IMR-90 (cell line): ENCODE measurements at regions not wholly inside any gene's neighbourhood (a gene's known extent, or its start where the extent isn't known, plus 50 kb on each side); places are given as distances from the start of the nearest gene placed in this dataset.

Experiments used
- ATAC-seq: fragments of 200-7000 bp; cut with Tn5 transposase; 2 replicates; pipeline ENCODE4 v1.9.1; 2020; ENCODE audit warnings: low read depth, mild to moderate bottlenecking, moderate library complexity
- BruUV-seq: library from RNA; stranded (reverse); fragments of 400-500 nt; replicated peaks from 2 replicates; lab custom pipeline; 2021; lab: Mats Ljungman, UMichigan
- CTCF ChIA-PET: fragments of 300-600 bp; formaldehyde crosslinking; extraction: SDS; loops from one replicate; lab custom pipeline; 2021; ENCODE audit warnings: antibody characterized with exemption; lab: Yijun Ruan, JAX
- POLR2A ChIA-PET: fragments of 300-600 bp; sonication (Branson Sonifier 250); formaldehyde crosslinking; loops from one replicate; lab custom pipeline; 2022; ENCODE audit warnings: antibody characterized with exemption; ENCODE audit not compliant: unreplicated experiment; lab: Charles Lee
- DNase-seq: peaks from one replicate; pipeline ENCODE4 v3.0.0; 2013
- H2AFZ ChIP-seq: replicated peaks from 2 replicates; pipeline ENCODE3; 2013; ENCODE audit warnings: low read length, mild to moderate bottlenecking; ENCODE audit not compliant: poor library complexity
- H2AK5ac ChIP-seq: 2 replicates; pipeline ENCODE4 v1.6.1; 2013; ENCODE audit warnings: low read depth, low read length, inconsistent platforms
- H2AK9ac ChIP-seq: replicated peaks from 2 replicates; pipeline ENCODE3; 2013; ENCODE audit warnings: mild to moderate bottlenecking, low read depth, low read length, moderate library complexity; ENCODE audit not compliant: poor library complexity
- H2BK120ac ChIP-seq: 2 replicates; pipeline ENCODE4 v1.6.1; 2013; ENCODE audit warnings: low read depth, low read length, inconsistent platforms
- H2BK15ac ChIP-seq: 3 replicates; pipeline ENCODE4 v1.6.1; 2013; ENCODE audit warnings: low read depth, low read length, inconsistent platforms
- H2BK20ac ChIP-seq: 2 replicates; pipeline ENCODE4 v1.6.1; 2013; ENCODE audit warnings: low read depth, mild to moderate bottlenecking, inconsistent platforms, low read length, moderate library complexity
- H2BK5ac ChIP-seq: 2 replicates; pipeline ENCODE4 v1.6.1; 2013; ENCODE audit warnings: mild to moderate bottlenecking, low read depth, low read length, inconsistent platforms; ENCODE audit not compliant: poor library complexity, severe bottlenecking
- H3K14ac ChIP-seq: replicated peaks from 2 replicates; pipeline ENCODE4 v1.6.1; 2013; ENCODE audit warnings: low read depth, low read length, inconsistent platforms
- H3K18ac ChIP-seq: 2 replicates; pipeline ENCODE4 v1.6.1; 2013; ENCODE audit warnings: low read depth, low read length, control low read depth
- H3K23ac ChIP-seq: 2 replicates; pipeline ENCODE4 v1.6.1; 2013; ENCODE audit warnings: low read depth, low read length, inconsistent platforms
- H3K27ac ChIP-seq: 2 replicates; pipeline ENCODE4 v1.5.1; 2013; ENCODE audit warnings: mild to moderate bottlenecking, control low read depth, low read length; ENCODE audit not compliant: insufficient read depth
- H3K27me3 ChIP-seq: 2 replicates; pipeline ENCODE4 v1.6.1; 2013; ENCODE audit warnings: low read length; ENCODE audit not compliant: control insufficient read depth, insufficient read depth
- H3K36me3 ChIP-seq: 2 replicates; pipeline ENCODE4 v1.6.1; 2013; ENCODE audit warnings: low read length, mixed read lengths; ENCODE audit not compliant: control insufficient read depth, insufficient read depth
- H3K4ac ChIP-seq: 2 replicates; pipeline ENCODE4 v1.6.1; 2013; ENCODE audit warnings: low read depth, low read length, inconsistent platforms
- H3K4me1 ChIP-seq: 2 replicates; pipeline ENCODE4 v1.6.1; 2013; ENCODE audit warnings: low read length, mixed read lengths; ENCODE audit not compliant: control insufficient read depth, insufficient read depth
- H3K4me2 ChIP-seq: 2 replicates; pipeline ENCODE4 v1.6.1; 2013; ENCODE audit warnings: low read depth, mild to moderate bottlenecking, control low read depth, low read length, moderate library complexity
- H3K4me3 ChIP-seq: 2 replicates; pipeline ENCODE4 v1.5.1; 2013; ENCODE audit warnings: low read depth, mild to moderate bottlenecking, control low read depth, low read length, moderate library complexity; ENCODE audit not compliant: insufficient read depth
- H3K56ac ChIP-seq: 2 replicates; pipeline ENCODE4 v1.6.1; 2013; ENCODE audit warnings: low read length, inconsistent platforms; ENCODE audit not compliant: insufficient read depth; ENCODE audit errors: extremely low read depth
- H3K79me1 ChIP-seq, 2 experiments: 2 replicates each; pipeline ENCODE4 v1.6.1; 2013; ENCODE audit warnings: low read length in 2 of 2, inconsistent platforms in 1 of 2, low read depth in 1 of 2
- H3K9ac ChIP-seq: 2 replicates; pipeline ENCODE4 v1.6.1; 2013; ENCODE audit warnings: low read depth, low read length, control low read depth
- H3K9me1 ChIP-seq: 2 replicates; pipeline ENCODE4 v1.6.1; 2013; ENCODE audit warnings: low read length, inconsistent platforms; ENCODE audit not compliant: insufficient read depth
- H3K9me3 ChIP-seq: 2 replicates; pipeline ENCODE4 v1.6.1; 2013; ENCODE audit warnings: low read length; ENCODE audit not compliant: control insufficient read depth, insufficient read depth
- H4K20me1 ChIP-seq: 2 replicates; pipeline ENCODE4 v1.6.1; 2013; ENCODE audit warnings: low read length, inconsistent platforms; ENCODE audit not compliant: insufficient read depth
- H4K5ac ChIP-seq: 2 replicates; pipeline ENCODE4 v1.6.1; 2013; ENCODE audit warnings: mild to moderate bottlenecking, low read depth, low read length, control low read depth
- H4K8ac ChIP-seq, 2 experiments: 2 replicates each; pipeline ENCODE4 v1.6.1; 2013; ENCODE audit warnings: low read depth in 2 of 2, low read length in 2 of 2, control low read depth in 1 of 2, inconsistent platforms in 1 of 2
- H4K91ac ChIP-seq: 2 replicates; pipeline ENCODE4 v1.6.1; 2013; ENCODE audit warnings: low read depth, low read length, inconsistent platforms; ENCODE audit not compliant: insufficient read depth
- BHLHE40 ChIP-seq: fragments of 150-350 bp; IDR thresholded peaks from 2 replicates; pipeline ENCODE4 v1.6.1; 2016; ENCODE audit warnings: mild to moderate bottlenecking, low read depth, low read length
- CEBPB ChIP-seq: IDR thresholded peaks from 2 replicates; pipeline ENCODE4 v1.6.1; 2012; ENCODE audit warnings: low read depth, low read length, improper control_type of control experiment
- CTCF ChIP-seq: conservative IDR thresholded peaks from 2 replicates; pipeline ENCODE4 v1.5.1; 2012; ENCODE audit warnings: mild to moderate bottlenecking, low read depth, low read length, improper control_type of control experiment
- FOS ChIP-seq: fragments of 150-350 bp; IDR thresholded peaks from 2 replicates; pipeline ENCODE4 v1.6.1; 2016; ENCODE audit warnings: low read depth, low read length
- MXI1 ChIP-seq: IDR thresholded peaks from 2 replicates; pipeline ENCODE4 v1.6.1; 2012; ENCODE audit warnings: low read depth, mild to moderate bottlenecking, low read length, moderate library complexity, borderline replicate concordance
- RCOR1 ChIP-seq: IDR thresholded peaks from 2 replicates; pipeline ENCODE4 v1.6.1; 2012; ENCODE audit warnings: mild to moderate bottlenecking, low read length, improper control_type of control experiment; ENCODE audit not compliant: insufficient replicate concordance
- SMC3 ChIP-seq: fragments of 150-350 bp; IDR thresholded peaks from 2 replicates; pipeline ENCODE4 v1.6.1; 2016; ENCODE audit warnings: low read depth, mild to moderate bottlenecking, antibody characterized with exemption, low read length, moderate library complexity
- USF2 ChIP-seq: fragments of 150-350 bp; IDR thresholded peaks from 2 replicates; pipeline ENCODE4 v1.6.1; 2017; ENCODE audit warnings: mild to moderate bottlenecking, antibody characterized with exemption, low read length, low read depth
- dilution Hi-C: fragments of 300-500 bp; cut with HindIII; formaldehyde crosslinking; loops from one replicate; pipeline ENCODE4 v1.14.3; 2018; ENCODE audit warnings: low sequenced_read_pairs; ENCODE audit not compliant: unreplicated experiment
- in situ Hi-C: fragments of 300-500 bp; cut with MboI; formaldehyde crosslinking; loops from 3 replicates; pipeline ENCODE4 v1.14.3; 2019; ENCODE audit warnings: low sequenced_read_pairs, inconsistent platforms, mixed read lengths
- intact Hi-C: fragments of 100-400 bp; cut with micrococcal nuclease; formaldehyde crosslinking; loops from 2 replicates; pipeline ENCODE4 v1.10.0; 2022

- Histone ChIP-seq H3K4me1 (no peaks in the 10 kb centered on the region), H3K27ac (no peak overlapping the region), H2AFZ (no peak overlapping the region), H2BK20ac (no peak overlapping the region), H2BK15ac (no peak overlapping the region), H3K4ac (no peak overlapping the region), H4K91ac (no peak overlapping the region), H3K14ac (no peak overlapping the region), H3K36me3 (no peaks in the 10 kb centered on the region), H3K56ac (no peak overlapping the region), H4K20me1 (no peaks in the 10 kb centered on the region), H3K79me1 (no peaks in the 10 kb centered on the region), H2BK5ac (no peak overlapping the region), H3K18ac (no peak overlapping the region), H2AK9ac (no peak overlapping the region), H3K9me1 (no peaks in the 10 kb centered on the region; the same call in 1 of the 2 replicates), H3K4me2 (no peak overlapping the region), H3K23ac (no peak overlapping the region), H3K9me3 (no peaks in the 10 kb centered on the region), H2AK5ac (no peak overlapping the region), H4K5ac (no peak overlapping the region), H2BK120ac (no peak overlapping the region), H3K4me3 (no peak overlapping the region), H3K27me3 (peaks cover 17% of the 10 kb centered on the region), H4K8ac (no peak overlapping the region), H3K9ac (no peak overlapping the region)
- dilution Hi-C loops: no loop called here
- ATAC-seq: no peak
- TF ChIP-seq CTCF: no peak
- no peak for TF ChIP-seq USF2
- TF ChIP-seq MXI1: no peak
- no peak for TF ChIP-seq RCOR1
- no peak for TF ChIP-seq BHLHE40
- no peak for TF ChIP-seq FOS
- TF ChIP-seq CEBPB: no peak
- no peak for TF ChIP-seq SMC3
- intact Hi-C loops: no loop called here
- in situ Hi-C loops: no loop called here
- POLR2A ChIA-PET: no interaction called here
- CTCF ChIA-PET: no interaction called here
- BruUV-seq: no TSS peak
- no peak for DNase-seq
These were observed 217.1 kb upstream of the MVB12B start for GRCh38 chr9:126109575-126109974.
